Bone marrow (tissue), 2 donors: ENCODE measurements at regions not wholly inside any gene's neighbourhood (a gene's known extent, or its start where the extent isn't known, plus 50 kb on each side); places are given as distances from the start of the nearest gene placed in this dataset.

ENCODE experiments used
- DNase-seq, 2 donors: peaks; one replicate each; lab custom pipeline; 2025; lab: John Stamatoyannopoulos, UW

GRCh38 chr4:12852338-12853307 lies 631.5 kb downstream of the RAB28 start:
- no peak for DNase-seq

GRCh38 chr4:12846368-12846767 lies 637.8 kb downstream of the RAB28 start:
- DNase-seq: no peak

GRCh38 chr4:12844141-12844540 lies 640.0 kb downstream of the RAB28 start:
- DNase-seq: no peak

GRCh38 chr4:12827966-12828365 lies 656.2 kb downstream of the RAB28 start:
- DNase-seq: no peak

GRCh38 chr4:12791536-12791935 lies 692.6 kb downstream of the RAB28 start:
- DNase-seq: no peak

GRCh38 chr4:12787261-12787660 lies 696.9 kb downstream of the RAB28 start:
- DNase-seq: no peak

GRCh38 chr4:12778706-12779105 lies 705.4 kb downstream of the RAB28 start:
- DNase-seq: no peak

- DNase-seq: no peak
Observed at GRCh38 chr4:12778191-12778590, 705.9 kb downstream of the RAB28 start.

- no peak for DNase-seq
Observed at GRCh38 chr4:12770351-12770750, 713.8 kb downstream of the RAB28 start.

GRCh38 chr4:12761694-12762093 lies 722.4 kb downstream of the RAB28 start:
- no peak for DNase-seq

GRCh38 chr4:12747154-12747553 lies 737.0 kb downstream of the RAB28 start:
- DNase-seq: no peak

GRCh38 chr4:12746221-12746620 lies 737.9 kb downstream of the RAB28 start:
- no peak for DNase-seq

- DNase-seq: no peak
Observed at GRCh38 chr4:12734586-12734985, 749.6 kb downstream of the RAB28 start.

- no peak for DNase-seq
Observed at GRCh38 chr4:12729384-12729783, 754.8 kb downstream of the RAB28 start.

- DNase-seq: no peak
Observed at GRCh38 chr4:12724510-12724909, 759.6 kb downstream of the RAB28 start.

- DNase-seq: no peak
Observed at GRCh38 chr4:12723849-12724447, 760.2 kb downstream of the RAB28 start.

GRCh38 chr4:12716896-12717295 lies 767.2 kb downstream of the RAB28 start:
- DNase-seq: no peak

- DNase-seq: no peak
Observed at GRCh38 chr4:12712648-12713339, 771.3 kb downstream of the RAB28 start.

GRCh38 chr4:12707381-12708175 lies 776.6 kb downstream of the RAB28 start:
- DNase-seq: no peak

- no peak for DNase-seq
Observed at GRCh38 chr4:12703036-12703435, 781.1 kb downstream of the RAB28 start.

- DNase-seq: no peak
Observed at GRCh38 chr4:12701384-12701783, 782.8 kb downstream of the RAB28 start.

- DNase-seq: no peak
Observed at GRCh38 chr4:12697970-12698369, 786.2 kb downstream of the RAB28 start.
